ENCODE measurements at regions not wholly inside any gene's neighbourhood (a gene's known extent, or its start where the extent isn't known, plus 50 kb on each side); places are given as distances from the start of the nearest gene placed in this dataset.
"Not testable (repeated sequence)": the region's sequence is repeated elsewhere in the genome, so short reads cannot be mapped to it uniquely, and the experiment has no call there.

GRCh38 chr2:220585241-220585640 is 957.8 kb downstream of the SLC4A3 start:
- Histone ChIP-seq H3K27me3 (no peaks in the 10 kb centered on the region), H3K27ac (no peak overlapping the region), H3K4me3 (no peak overlapping the region), H3K36me3 (no peaks in the 10 kb centered on the region), H3K4me1 (no peaks in the 10 kb centered on the region), H3K9me3 (no peaks in the 10 kb centered on the region)
- WGBS, 2 donors, result 44 to 53% methylated on average over 2 of the region's 2 CpGs
- no peak for DNase-seq (ENCODE audit: low spot score in 2 of 2)
- TF ChIP-seq POLR2A (IDR thresholded peaks at IDR 0.05), result no peak
- TF ChIP-seq, protein P1, sequence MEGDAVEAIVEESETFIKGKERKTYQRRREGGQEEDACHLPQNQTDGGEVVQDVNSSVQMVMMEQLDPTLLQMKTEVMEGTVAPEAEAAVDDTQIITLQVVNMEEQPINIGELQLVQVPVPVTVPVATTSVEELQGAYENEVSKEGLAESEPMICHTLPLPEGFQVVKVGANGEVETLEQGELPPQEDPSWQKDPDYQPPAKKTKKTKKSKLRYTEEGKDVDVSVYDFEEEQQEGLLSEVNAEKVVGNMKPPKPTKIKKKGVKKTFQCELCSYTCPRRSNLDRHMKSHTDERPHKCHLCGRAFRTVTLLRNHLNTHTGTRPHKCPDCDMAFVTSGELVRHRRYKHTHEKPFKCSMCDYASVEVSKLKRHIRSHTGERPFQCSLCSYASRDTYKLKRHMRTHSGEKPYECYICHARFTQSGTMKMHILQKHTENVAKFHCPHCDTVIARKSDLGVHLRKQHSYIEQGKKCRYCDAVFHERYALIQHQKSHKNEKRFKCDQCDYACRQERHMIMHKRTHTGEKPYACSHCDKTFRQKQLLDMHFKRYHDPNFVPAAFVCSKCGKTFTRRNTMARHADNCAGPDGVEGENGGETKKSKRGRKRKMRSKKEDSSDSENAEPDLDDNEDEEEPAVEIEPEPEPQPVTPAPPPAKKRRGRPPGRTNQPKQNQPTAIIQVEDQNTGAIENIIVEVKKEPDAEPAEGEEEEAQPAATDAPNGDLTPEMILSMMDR (IDR thresholded peaks at IDR 0.05), result no peak
- TF ChIP-seq EP300 (IDR thresholded peaks at IDR 0.05), result no peak

DNA sequence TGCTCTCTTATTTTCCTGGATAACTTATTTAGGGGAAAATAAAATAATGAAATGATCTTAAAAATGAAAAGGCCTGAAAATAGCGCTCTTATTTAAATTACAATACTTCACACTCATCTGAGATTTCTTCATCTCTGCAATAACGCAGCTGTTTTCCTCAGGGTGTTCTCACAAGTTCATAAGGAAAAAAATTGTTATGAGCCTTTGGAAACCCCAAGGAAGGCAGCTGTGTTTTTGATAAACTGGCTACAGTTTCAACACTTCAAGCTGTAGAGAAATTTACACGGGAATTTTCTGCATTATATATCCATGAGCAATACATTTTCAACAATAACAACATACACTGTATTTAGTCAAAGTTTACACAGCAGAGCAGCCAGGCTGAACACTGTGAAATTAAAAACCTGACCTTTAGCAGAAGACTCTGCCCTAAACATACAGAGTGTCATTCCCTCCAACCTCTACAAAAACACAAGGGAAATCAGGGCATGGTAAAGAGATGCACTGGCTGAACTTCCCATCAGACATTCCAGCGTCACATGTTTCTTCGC is 959.6 kb downstream of the SLC4A3 start:
- DNase-seq (ENCODE audit: low spot score in 2 of 2), result no peak
- Histone ChIP-seq H3K9me3 (no peaks in the 10 kb centered on the region), H3K4me1 (no peaks in the 10 kb centered on the region), H3K36me3 (no peaks in the 10 kb centered on the region), H3K27ac (no peak overlapping the region), H3K27me3 (no peaks in the 10 kb centered on the region), H3K4me3 (no peak overlapping the region)
- TF ChIP-seq POLR2A (IDR thresholded peaks at IDR 0.05) (peak in 1 of 2 donors; percentile 11), EP300 (IDR thresholded peaks at IDR 0.05) (no peak)
- 39 to 43% methylated on average over 5 of the region's 5 CpGs for WGBS, 2 donors

- no peak overlapping the region for H3K27ac ChIP-seq
- no peaks in the 10 kb centered on the region for H3K9me3 ChIP-seq
- no peak overlapping the region for H3K4me3 ChIP-seq
- TF ChIP-seq EP300 (IDR thresholded peaks at IDR 0.05), result no peak
- TF ChIP-seq POLR2A (IDR thresholded peaks at IDR 0.05), result no peak
- TF ChIP-seq, protein P1 (IDR thresholded peaks at IDR 0.05), result no peak
- WGBS, 2 donors, result 94 to 95% methylated on average over 5 of the region's 5 CpGs
- no peaks in the 10 kb centered on the region for H3K4me1 ChIP-seq
- no peaks in the 10 kb centered on the region for H3K27me3 ChIP-seq
- DNase-seq (ENCODE audit: low spot score in 2 of 2), result no peak
- no peaks in the 10 kb centered on the region for H3K36me3 ChIP-seq
Measured at GRCh38 chr2:220588148-220588547, 960.7 kb downstream of the SLC4A3 start.

DNA sequence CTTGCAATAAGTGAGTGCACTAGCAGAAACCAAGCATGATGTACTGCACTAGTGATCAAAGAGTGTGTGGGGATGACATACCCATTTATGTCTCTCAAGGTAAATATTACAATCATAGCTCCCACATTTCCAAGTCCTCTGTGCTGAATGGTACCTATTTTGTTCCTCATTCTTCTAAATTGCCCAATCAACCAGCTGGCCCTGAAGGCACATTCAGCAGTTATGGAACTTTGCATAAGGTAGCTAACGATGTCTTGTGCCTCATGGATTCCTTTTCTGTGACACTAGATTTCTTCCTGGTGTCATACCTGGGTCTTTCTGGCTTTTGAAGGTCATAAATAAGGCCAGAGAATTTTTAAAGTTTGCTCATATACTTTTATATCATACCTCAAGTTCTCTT is 963.0 kb downstream of the SLC4A3 start:
- Histone ChIP-seq H3K27me3 (no peaks in the 10 kb centered on the region), H3K9me3 (no peaks in the 10 kb centered on the region), H3K36me3 (no peaks in the 10 kb centered on the region), H3K27ac (no peak overlapping the region), H3K4me3 (no peak overlapping the region), H3K4me1 (no peaks in the 10 kb centered on the region)
- TF ChIP-seq EP300 (IDR thresholded peaks at IDR 0.05), result no peak
- TF ChIP-seq, protein P1 (IDR thresholded peaks at IDR 0.05), result no peak
- TF ChIP-seq POLR2A (IDR thresholded peaks at IDR 0.05), result no peak
- no peak for DNase-seq (ENCODE audit: low spot score in 2 of 2)
- 90 to 93% methylated on average over 1 of the region's 1 CpG for WGBS, 2 donors

DNA sequence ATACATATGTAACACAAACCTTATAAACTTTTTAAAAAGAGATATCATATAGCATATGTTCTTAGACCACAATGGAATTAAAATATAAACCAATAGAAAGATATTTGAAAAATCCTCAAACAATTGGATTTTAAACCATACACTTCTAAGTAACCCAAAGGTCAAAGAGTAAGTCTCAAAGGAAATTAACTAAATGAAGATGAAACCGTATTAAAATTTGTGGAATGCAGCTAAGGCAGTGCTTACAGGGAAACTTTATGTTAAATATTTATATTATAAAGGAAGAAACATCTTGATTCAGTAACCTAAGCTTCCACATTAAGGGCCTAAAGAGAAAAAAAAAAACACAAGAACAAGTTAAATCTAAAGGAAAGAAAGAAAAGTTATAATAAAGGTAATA is 966.1 kb downstream of the SLC4A3 start:
- WGBS, 2 donors, result 40 to 52% methylated on average over 1 of the region's 1 CpG
- Histone ChIP-seq H3K9me3 (no peaks in the 10 kb centered on the region), H3K4me1 (no peaks in the 10 kb centered on the region), H3K36me3 (no peaks in the 10 kb centered on the region), H3K4me3 (no peak overlapping the region), H3K27ac (no peak overlapping the region), H3K27me3 (no peaks in the 10 kb centered on the region)
- TF ChIP-seq EP300 (IDR thresholded peaks at IDR 0.05) (no peak), POLR2A (IDR thresholded peaks at IDR 0.05) (no peak)
- TF ChIP-seq, protein P1 (IDR thresholded peaks at IDR 0.05), result no peak
- DNase-seq (ENCODE audit: low spot score in 2 of 2), result no peak

DNA sequence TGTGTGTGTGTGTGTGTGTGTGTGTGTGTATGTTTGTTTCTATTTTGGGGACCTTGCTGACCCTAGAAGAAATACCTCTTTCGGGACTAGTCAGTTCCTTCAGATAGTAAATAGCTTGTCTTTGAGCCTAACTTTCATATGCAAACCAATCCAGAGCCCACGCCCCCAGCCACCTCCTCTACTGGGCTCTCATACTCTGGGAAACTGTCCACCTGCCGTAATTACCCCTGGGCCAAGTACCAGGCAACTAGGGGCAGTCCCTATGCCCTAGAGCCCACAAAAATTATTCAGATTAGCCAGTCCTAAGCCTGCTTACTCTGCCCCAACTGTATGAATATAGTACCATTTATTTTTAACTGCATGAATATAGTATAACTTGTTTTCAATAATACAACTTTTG is 970.4 kb downstream of the EPHA4 start:
- Histone ChIP-seq H3K27me3 (no peaks in the 10 kb centered on the region), H3K36me3 (no peaks in the 10 kb centered on the region), H3K9me3 (peaks cover 0 to 2% (median 0%) of the 10 kb centered on the region in 4 donors), H3K27ac (no peak overlapping the region), H3K4me3 (no peak overlapping the region), H3K4me1 (no peaks in the 10 kb centered on the region)
- no peak for DNase-seq (ENCODE audit: low spot score in 2 of 2)
- TF ChIP-seq, protein P1 (IDR thresholded peaks at IDR 0.05), result no peak
- TF ChIP-seq POLR2A (IDR thresholded peaks at IDR 0.05), result no peak
- TF ChIP-seq EP300 (IDR thresholded peaks at IDR 0.05), result no peak
- WGBS, 2 donors, result 70 to 73% methylated on average over 3 of the region's 3 CpGs

GRCh38 chr2:220613004-220613403 is 959.1 kb downstream of the EPHA4 start:
- WGBS, 2 donors, result 92 to 97% methylated on average over 8 of the region's 8 CpGs
- H3K9me3 ChIP-seq; H3K27ac ChIP-seq; H3K4me3 ChIP-seq; H3K4me1 ChIP-seq; DNase-seq (ENCODE audit: low spot score in 2 of 2); H3K36me3 ChIP-seq; H3K27me3 ChIP-seq: not testable (repeated sequence)
